ENCODE measurements at regions not wholly inside any gene's neighbourhood (a gene's known extent, or its start where the extent isn't known, plus 50 kb on each side); places are given as distances from the start of the nearest gene placed in this dataset.

- TF ChIP-seq CTCF (IDR thresholded peaks at IDR 0.05; ENCODE audit: low read depth, low read length, missing input control): no peak
- no peak for TF ChIP-seq FOXA1 (IDR thresholded peaks at IDR 0.05)
- TF ChIP-seq TAF1 (conservative IDR thresholded peaks at IDR 0.05): no peak
- TF ChIP-seq JUND (IDR thresholded peaks at IDR 0.05): no peak
- TF ChIP-seq RXRA (IDR thresholded peaks at IDR 0.05): no peak
- no peak for TF ChIP-seq REST (IDR thresholded peaks at IDR 0.05)
Measured at GRCh38 chr15:19944261-19944888, 597.2 kb downstream of the GOLGA6L6 start.

All from liver (tissue), 3 donors.